ENCODE measurements at regions not wholly inside any gene's neighbourhood (a gene's known extent, or its start where the extent isn't known, plus 50 kb on each side); places are given as distances from the start of the nearest gene placed in this dataset.
"Not testable (repeated sequence)": the region's sequence is repeated elsewhere in the genome, so short reads cannot be mapped to it uniquely, and the experiment has no call there.

GRCh38 chr1:147103416-147104155 is 68.7 kb downstream of the PRKAB2 start:
- not testable (repeated sequence) for DNase-seq (ENCODE audit: low read depth); H3K4me3 ChIP-seq (ENCODE audit: low read depth, low read length)

GRCh38 chr1:147099192-147099591 is 73.1 kb downstream of the PRKAB2 start:
- no peak for TF ChIP-seq CTCF (conservative IDR thresholded peaks at IDR 0.05; ENCODE audit: low read depth, low read length)
- no peak for DNase-seq (ENCODE audit: low read depth)
- no peak overlapping the region for H3K4me3 ChIP-seq (ENCODE audit: low read depth, low read length)

GRCh38 chr1:147098338-147098973 is 73.8 kb downstream of the PRKAB2 start:
- peak; percentile 44 for TF ChIP-seq CTCF (conservative IDR thresholded peaks at IDR 0.05; ENCODE audit: low read depth, low read length)
- not testable (repeated sequence) for DNase-seq (ENCODE audit: low read depth); H3K4me3 ChIP-seq (ENCODE audit: low read depth, low read length)

GRCh38 chr1:147095691-147096090 is 76.6 kb downstream of the PRKAB2 start:
- no peak for DNase-seq (ENCODE audit: low read depth)
- no peak for TF ChIP-seq CTCF (conservative IDR thresholded peaks at IDR 0.05; ENCODE audit: low read depth, low read length)
- no peak overlapping the region for H3K4me3 ChIP-seq (ENCODE audit: low read depth, low read length)

GRCh38 chr1:147091801-147092200 is 80.5 kb downstream of the PRKAB2 start:
- TF ChIP-seq CTCF (conservative IDR thresholded peaks at IDR 0.05; ENCODE audit: low read depth, low read length): no peak
- no peak for DNase-seq (ENCODE audit: low read depth)
- H3K4me3 ChIP-seq (ENCODE audit: low read depth, low read length): no peak overlapping the region

GRCh38 chr1:147089457-147089856 is 82.8 kb downstream of the PRKAB2 start:
- no peak for TF ChIP-seq CTCF (conservative IDR thresholded peaks at IDR 0.05; ENCODE audit: low read depth, low read length)
- no peak overlapping the region for H3K4me3 ChIP-seq (ENCODE audit: low read depth, low read length)
- DNase-seq (ENCODE audit: low read depth): no peak

- no peak for TF ChIP-seq CTCF (conservative IDR thresholded peaks at IDR 0.05; ENCODE audit: low read depth, low read length)
- no peak overlapping the region for H3K4me3 ChIP-seq (ENCODE audit: low read depth, low read length)
- no peak for DNase-seq (ENCODE audit: low read depth)
These were observed 86.1 kb downstream of the PRKAB2 start for GRCh38 chr1:147086129-147086528.
